ENCODE measurements at regions not wholly inside any gene's neighbourhood (a gene's known extent, or its start where the extent isn't known, plus 50 kb on each side); places are given as distances from the start of the nearest gene placed in this dataset.
"Not testable (repeated sequence)": the region's sequence is repeated elsewhere in the genome, so short reads cannot be mapped to it uniquely, and the experiment has no call there.

GRCh38 chr16:87140211-87141200 is 176.7 kb downstream of the C16orf95 start:
- no peak for FAIRE-seq

GRCh38 chr16:87141402-87141801 is 175.8 kb downstream of the C16orf95 start:
- no peak for FAIRE-seq
- no peak for DNase-seq (ENCODE audit: extremely low spot score, insufficient read length, low read depth)

More at GRCh38 chr16:87140211-87141200, 176.7 kb downstream of the C16orf95 start:
- DNase-seq (ENCODE audit: extremely low spot score, insufficient read length, low read depth): no peak

GRCh38 chr16:87143661-87144121 is 173.5 kb downstream of the C16orf95 start:
- FAIRE-seq: no peak
- no peak for DNase-seq (ENCODE audit: extremely low spot score, insufficient read length, low read depth)

GRCh38 chr16:87144232-87144631 is 173.0 kb downstream of the C16orf95 start:
- FAIRE-seq: no peak
- DNase-seq (ENCODE audit: extremely low spot score, insufficient read length, low read depth): no peak

- no peak for FAIRE-seq
- DNase-seq (ENCODE audit: extremely low spot score, insufficient read length, low read depth): no peak
These were observed 171.7 kb downstream of the C16orf95 start for GRCh38 chr16:87145181-87146176.

- no peak for DNase-seq (ENCODE audit: extremely low spot score, insufficient read length, low read depth)
- FAIRE-seq: no peak
These were observed 170.5 kb downstream of the C16orf95 start for GRCh38 chr16:87146676-87147075.

- no peak for FAIRE-seq
- no peak for DNase-seq (ENCODE audit: extremely low spot score, insufficient read length, low read depth)
These were observed 168.1 kb downstream of the C16orf95 start for GRCh38 chr16:87149051-87149450.

GRCh38 chr16:87150262-87150661 is 166.9 kb downstream of the C16orf95 start:
- no peak for FAIRE-seq
- no peak for DNase-seq (ENCODE audit: extremely low spot score, insufficient read length, low read depth)

GRCh38 chr16:87150681-87151280 is 166.4 kb downstream of the C16orf95 start:
- DNase-seq (ENCODE audit: extremely low spot score, insufficient read length, low read depth) (no peak), FAIRE-seq (no peak)

- FAIRE-seq (no peak), DNase-seq (ENCODE audit: extremely low spot score, insufficient read length, low read depth) (no peak)
These were observed 164.9 kb downstream of the C16orf95 start for GRCh38 chr16:87152221-87152755.

- DNase-seq (ENCODE audit: extremely low spot score, insufficient read length, low read depth): no peak
- no peak for FAIRE-seq
These were observed 163.9 kb downstream of the C16orf95 start for GRCh38 chr16:87153326-87153725.

GRCh38 chr16:87155315-87155714 is 161.9 kb downstream of the C16orf95 start:
- not testable (repeated sequence) for DNase-seq (ENCODE audit: extremely low spot score, insufficient read length, low read depth); FAIRE-seq

GRCh38 chr16:87156195-87156594 is 161.0 kb downstream of the C16orf95 start:
- DNase-seq (ENCODE audit: extremely low spot score, insufficient read length, low read depth): no peak
- FAIRE-seq: no peak

- DNase-seq (ENCODE audit: extremely low spot score, insufficient read length, low read depth): no peak
These were observed 157.0 kb downstream of the C16orf95 start for GRCh38 chr16:87160234-87160636.

GRCh38 chr16:87160701-87161337 is 156.4 kb downstream of the C16orf95 start:
- FAIRE-seq (no peak), DNase-seq (ENCODE audit: extremely low spot score, insufficient read length, low read depth) (no peak)

More at GRCh38 chr16:87160234-87160636, 157.0 kb downstream of the C16orf95 start:
- FAIRE-seq: no peak

- not testable (repeated sequence) for FAIRE-seq
These were observed 155.8 kb downstream of the C16orf95 start for GRCh38 chr16:87161410-87161809.

GRCh38 chr16:87161822-87162676 is 155.1 kb downstream of the C16orf95 start:
- FAIRE-seq (no peak), DNase-seq (ENCODE audit: extremely low spot score, insufficient read length, low read depth) (no peak)

More at GRCh38 chr16:87161410-87161809, 155.8 kb downstream of the C16orf95 start:
- DNase-seq (ENCODE audit: extremely low spot score, insufficient read length, low read depth): not testable (repeated sequence)

- not testable (repeated sequence) for FAIRE-seq; DNase-seq (ENCODE audit: extremely low spot score, insufficient read length, low read depth)
These were observed 154.4 kb downstream of the C16orf95 start for GRCh38 chr16:87162799-87163198.

Data from GM18507 (cell line).